Tibial nerve (tissue), 4 donors: ENCODE measurements at regions not wholly inside any gene's neighbourhood (a gene's known extent, or its start where the extent isn't known, plus 50 kb on each side); places are given as distances from the start of the nearest gene placed in this dataset.
"Not testable (repeated sequence)": the region's sequence is repeated elsewhere in the genome, so short reads cannot be mapped to it uniquely, and the experiment has no call there.

Experiments used
- DNase-seq, 2 donors: peaks; one replicate each; pipeline ENCODE4 v3.0.0-alpha.2; 2019; ENCODE audit warnings: low spot score in 2 of 2
- H3K27ac ChIP-seq, 4 donors: fragments of 200-600 bp; sonication (generic) in 3 of 4; one replicate each; pipeline ENCODE4 v1.5.1; 2017 to 2019; ENCODE audit warnings: mild to moderate bottlenecking in 1 of 4
- H3K27me3 ChIP-seq, 2 donors: fragments of 200-600 bp; sonication (generic) in 1 of 2; one replicate each; pipeline versions ENCODE4 v1.5.1 to v1.6.0; 2017 to 2019
- H3K36me3 ChIP-seq, 3 donors: fragments of 200-600 bp; sonication (generic); one replicate each; pipeline ENCODE4 v1.5.1; 2018 to 2019
- H3K4me1 ChIP-seq, 4 donors: fragments of 200-600 bp; sonication (generic) in 3 of 4; one replicate each; pipeline ENCODE4 v1.5.1; 2017 to 2019
- H3K4me3 ChIP-seq, 4 donors: fragments of 200-600 bp; sonication (generic) in 3 of 4; one replicate each; pipeline ENCODE4 v1.5.1; 2017 to 2019; ENCODE audit warnings: mild to moderate bottlenecking in 1 of 4, moderate library complexity in 1 of 4
- H3K9me3 ChIP-seq, 4 donors: fragments of 200-600 bp; sonication (generic) in 3 of 4; one replicate each; pipeline ENCODE4 v1.5.1; 2017 to 2019
- EP300 ChIP-seq, 2 donors: sonication (generic); formaldehyde crosslinking; IDR thresholded peaks; one replicate each; pipeline ENCODE4 v1.6.1; 2017; ENCODE audit warnings: antibody characterized with exemption in 2 of 2, mild to moderate bottlenecking in 1 of 2
- POLR2A ChIP-seq, 2 donors: fragments of 450-650 bp; IDR thresholded peaks; one replicate each; pipeline ENCODE4 v1.6.1; 2017; ENCODE audit warnings: antibody characterized with exemption in 2 of 2, mild to moderate bottlenecking in 2 of 2, moderate library complexity in 2 of 2
- WGBS, 2 donors: methylation state at CpG; one replicate each; pipeline ENCODE4 v1.1.5; 2018; 5-methylcytosine and 5-hydroxymethylcytosine counted together
- TF ChIP-seq, protein P1 (sequence below), 5 experiments: fragments of 200-600 bp in 3 of 5; fragments of 450-650 bp in 2 of 5; sonication (generic) in 3 of 5; IDR thresholded peaks; one replicate each; pipeline ENCODE4 v1.5.1; 2016 to 2019; ENCODE audit warnings: antibody characterized with exemption in 5 of 5, mild to moderate bottlenecking in 3 of 5, moderate library complexity in 2 of 5

DNA sequence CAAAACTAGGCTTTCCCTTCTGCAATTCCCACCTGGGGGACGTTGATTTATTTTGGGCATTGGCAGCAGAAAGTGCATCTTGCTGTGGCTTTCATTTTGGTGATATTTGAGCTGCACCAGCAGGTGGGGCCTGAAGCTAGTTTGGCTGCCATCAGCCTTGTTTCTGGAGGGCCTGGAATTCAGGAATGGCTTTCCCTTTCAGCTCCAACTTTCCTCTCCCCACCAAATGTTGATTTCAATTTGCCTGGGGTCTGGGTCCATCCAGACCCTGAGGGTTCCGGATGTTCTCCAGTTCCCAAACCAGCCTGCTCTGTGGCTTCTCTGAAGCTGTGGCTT lies 640.4 kb downstream of the TYW1 start:
- Histone ChIP-seq H3K27ac (no peak overlapping the region), H3K36me3 (no peaks in the 10 kb centered on the region), H3K27me3 (no peaks in the 10 kb centered on the region), H3K4me3 (no peak overlapping the region), H3K9me3 (peaks cover 0 to 8% (median 0%) of the 10 kb centered on the region in 4 donors), H3K4me1 (no peaks in the 10 kb centered on the region)
- TF ChIP-seq, protein P1, sequence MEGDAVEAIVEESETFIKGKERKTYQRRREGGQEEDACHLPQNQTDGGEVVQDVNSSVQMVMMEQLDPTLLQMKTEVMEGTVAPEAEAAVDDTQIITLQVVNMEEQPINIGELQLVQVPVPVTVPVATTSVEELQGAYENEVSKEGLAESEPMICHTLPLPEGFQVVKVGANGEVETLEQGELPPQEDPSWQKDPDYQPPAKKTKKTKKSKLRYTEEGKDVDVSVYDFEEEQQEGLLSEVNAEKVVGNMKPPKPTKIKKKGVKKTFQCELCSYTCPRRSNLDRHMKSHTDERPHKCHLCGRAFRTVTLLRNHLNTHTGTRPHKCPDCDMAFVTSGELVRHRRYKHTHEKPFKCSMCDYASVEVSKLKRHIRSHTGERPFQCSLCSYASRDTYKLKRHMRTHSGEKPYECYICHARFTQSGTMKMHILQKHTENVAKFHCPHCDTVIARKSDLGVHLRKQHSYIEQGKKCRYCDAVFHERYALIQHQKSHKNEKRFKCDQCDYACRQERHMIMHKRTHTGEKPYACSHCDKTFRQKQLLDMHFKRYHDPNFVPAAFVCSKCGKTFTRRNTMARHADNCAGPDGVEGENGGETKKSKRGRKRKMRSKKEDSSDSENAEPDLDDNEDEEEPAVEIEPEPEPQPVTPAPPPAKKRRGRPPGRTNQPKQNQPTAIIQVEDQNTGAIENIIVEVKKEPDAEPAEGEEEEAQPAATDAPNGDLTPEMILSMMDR (IDR thresholded peaks at IDR 0.05): no peak
- TF ChIP-seq POLR2A (IDR thresholded peaks at IDR 0.05) (no peak), EP300 (IDR thresholded peaks at IDR 0.05) (no peak)
- 46 to 57% methylated on average over 2 of the region's 2 CpGs for WGBS, 2 donors
- DNase-seq: no peak

DNA sequence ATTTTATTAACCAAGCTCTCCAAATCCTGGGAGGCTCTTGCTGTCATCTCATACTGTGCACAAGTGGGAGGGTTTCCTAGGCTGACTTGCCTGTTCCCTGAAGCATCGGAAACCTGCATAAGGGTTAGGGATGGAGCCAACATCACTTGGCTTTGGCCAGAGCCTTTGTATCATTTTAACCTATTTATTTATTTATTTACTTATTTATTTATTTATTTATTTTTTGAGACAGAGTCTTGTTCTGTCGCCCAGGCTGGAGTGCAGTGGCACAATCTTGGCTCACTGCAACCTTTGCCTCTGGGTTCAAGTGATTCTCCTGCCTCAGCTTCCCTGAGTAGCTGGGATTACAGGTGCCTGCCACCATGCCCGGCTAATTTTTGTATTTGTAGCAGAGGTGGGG lies 645.9 kb downstream of the TYW1 start:
- H3K4me1 ChIP-seq, H3K4me3 ChIP-seq, H3K27me3 ChIP-seq, DNase-seq, H3K27ac ChIP-seq, H3K36me3 ChIP-seq, H3K9me3 ChIP-seq: not testable (repeated sequence)
- 96% methylated on average over 3 of the region's 3 CpGs for WGBS, 2 donors

DNA sequence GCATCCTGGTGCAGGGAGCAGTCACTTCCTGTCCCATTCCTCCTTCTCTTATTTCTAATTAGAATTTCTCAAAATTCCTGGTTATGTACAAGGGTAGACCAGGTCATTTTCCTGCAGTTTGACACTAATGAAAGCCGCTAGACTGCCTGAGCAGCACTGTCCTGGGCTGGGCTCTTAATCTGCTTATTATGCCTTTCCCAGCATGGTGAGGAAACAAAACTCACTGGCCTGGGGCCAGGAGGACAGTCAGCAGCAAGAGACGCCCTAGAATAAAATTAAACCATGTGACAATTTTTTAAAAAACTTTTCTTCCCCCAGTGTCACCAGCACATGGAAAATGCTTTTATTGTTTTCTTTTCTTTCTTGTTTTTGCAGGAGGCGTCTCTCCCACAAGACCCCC lies 647.5 kb downstream of the TYW1 start:
- TF ChIP-seq POLR2A (IDR thresholded peaks at IDR 0.05) (no peak), EP300 (IDR thresholded peaks at IDR 0.05) (no peak)
- TF ChIP-seq, protein P1 (IDR thresholded peaks at IDR 0.05): no peak

DNA sequence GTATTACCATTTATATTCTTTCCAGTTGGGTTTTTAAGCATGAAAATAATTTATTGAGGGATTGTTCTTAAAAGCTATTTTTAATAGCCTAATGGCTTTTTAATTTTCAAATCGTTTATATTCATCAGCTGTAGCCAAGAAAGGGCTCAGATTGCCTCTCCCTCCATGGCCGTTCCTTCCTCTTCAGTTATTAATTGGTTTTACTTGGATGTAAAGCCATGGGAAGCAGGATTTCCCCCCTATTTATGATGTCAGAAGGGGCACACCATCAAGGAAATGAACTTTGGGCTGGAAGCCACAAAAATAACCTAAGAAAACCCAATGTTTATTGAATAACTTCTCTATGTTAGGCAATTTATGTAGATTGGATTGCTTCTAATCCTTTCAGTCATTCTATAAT lies 656.3 kb downstream of the TYW1 start:
- H3K4me1 ChIP-seq: no peaks in the 10 kb centered on the region
- DNase-seq: no peak
- no peak overlapping the region for H3K27ac ChIP-seq
- TF ChIP-seq EP300 (IDR thresholded peaks at IDR 0.05) (no peak), POLR2A (IDR thresholded peaks at IDR 0.05) (no peak)
- TF ChIP-seq, protein P1 (IDR thresholded peaks at IDR 0.05): no peak
- no peak overlapping the region for H3K4me3 ChIP-seq
- no peaks in the 10 kb centered on the region for H3K27me3 ChIP-seq
- no peaks in the 10 kb centered on the region for H3K9me3 ChIP-seq
- WGBS, 2 donors: 57 to 68% methylated on average over 2 of the region's 2 CpGs
- H3K36me3 ChIP-seq: no peaks in the 10 kb centered on the region

More for the DNA sequence above, 647.5 kb downstream of the TYW1 start:
- no peaks in the 10 kb centered on the region for H3K36me3 ChIP-seq
- DNase-seq: peak; percentile 9 to 16
- H3K27ac ChIP-seq: no peak overlapping the region
- H3K4me1 ChIP-seq: peaks cover 0 to 3% (median 0%) of the 10 kb centered on the region in 4 donors
- WGBS, 2 donors: 28 to 32% methylated on average over 3 of the region's 3 CpGs
- H3K27me3 ChIP-seq: no peaks in the 10 kb centered on the region
- no peak overlapping the region for H3K4me3 ChIP-seq
- H3K9me3 ChIP-seq: peaks cover 0 to 8% (median 0%) of the 10 kb centered on the region in 4 donors

DNA sequence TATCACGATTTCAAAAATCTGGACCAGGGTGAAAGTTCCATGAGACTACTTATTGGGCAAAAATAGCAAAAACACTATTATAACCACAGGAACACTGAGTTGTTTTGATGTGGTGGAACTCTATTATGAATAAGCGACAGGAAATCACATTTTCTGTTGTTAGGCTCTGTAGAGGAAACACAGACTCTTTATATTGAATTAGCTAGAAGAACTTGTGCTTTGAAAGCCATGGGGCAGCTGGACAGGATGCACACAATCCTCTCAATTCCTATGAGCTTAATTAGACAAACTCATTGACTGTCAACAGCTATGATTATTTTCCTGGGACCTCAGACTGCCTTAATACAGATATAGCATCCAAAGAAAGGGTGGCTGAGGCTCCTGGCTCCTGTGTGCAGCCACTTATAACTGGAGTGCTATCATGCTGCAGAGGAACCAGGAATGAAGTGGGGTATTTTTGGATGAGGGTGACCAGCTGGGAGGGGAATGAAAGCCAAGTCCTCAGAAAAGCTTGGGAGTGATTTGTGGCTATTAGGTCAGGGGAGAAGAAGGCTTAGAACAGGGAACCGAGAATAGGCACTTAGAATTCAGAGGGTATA lies 657.3 kb downstream of the TYW1 start:
- Histone ChIP-seq H3K9me3 (no peaks in the 10 kb centered on the region), H3K27me3 (no peaks in the 10 kb centered on the region), H3K4me3 (no peak overlapping the region), H3K36me3 (no peaks in the 10 kb centered on the region), H3K4me1 (no peaks in the 10 kb centered on the region), H3K27ac (no peak overlapping the region)
- 29 to 43% methylated on average over 3 of the region's 3 CpGs for WGBS, 2 donors
- no peak for DNase-seq
- TF ChIP-seq EP300 (IDR thresholded peaks at IDR 0.05) (no peak), POLR2A (IDR thresholded peaks at IDR 0.05) (no peak)
- TF ChIP-seq, protein P1 (IDR thresholded peaks at IDR 0.05): no peak

DNA sequence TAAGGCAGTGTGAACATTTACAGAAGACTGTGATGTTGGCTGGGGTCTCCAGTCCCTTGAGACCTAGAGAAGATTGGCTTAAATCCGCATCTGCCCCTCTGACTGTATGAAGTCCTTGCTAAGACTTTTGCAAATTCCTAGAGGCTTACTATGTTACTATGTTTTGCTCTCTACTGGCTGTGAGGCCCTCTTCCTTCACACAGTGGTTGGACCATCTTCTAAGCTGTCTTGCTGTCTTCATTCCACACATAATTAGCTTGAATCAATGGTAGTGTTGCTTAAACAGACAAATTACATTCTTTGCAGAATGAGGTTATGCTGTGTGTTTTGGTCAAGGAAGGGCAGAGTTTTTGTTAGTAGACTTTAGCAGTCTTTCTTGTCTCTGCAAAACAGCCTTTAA lies 658.0 kb downstream of the TYW1 start:
- TF ChIP-seq, protein P1 (IDR thresholded peaks at IDR 0.05): no peak
- TF ChIP-seq EP300 (IDR thresholded peaks at IDR 0.05): no peak
- no peak for TF ChIP-seq POLR2A (IDR thresholded peaks at IDR 0.05)
- Histone ChIP-seq H3K4me3 (no peak overlapping the region), H3K4me1 (no peaks in the 10 kb centered on the region), H3K9me3 (no peaks in the 10 kb centered on the region), H3K36me3 (no peaks in the 10 kb centered on the region), H3K27ac (no peak overlapping the region), H3K27me3 (no peaks in the 10 kb centered on the region)
- 73 to 74% methylated on average over 1 of the region's 1 CpG for WGBS, 2 donors
- no peak for DNase-seq
